ENCODE measurements at regions not wholly inside any gene's neighbourhood (a gene's known extent, or its start where the extent isn't known, plus 50 kb on each side); places are given as distances from the start of the nearest gene placed in this dataset.

- H3K36me3 Mint-ChIP-seq (ENCODE audit: low read depth), result peaks cover 2% of the 10 kb centered on the region
- peak overlapping the region; percentile 15 for H3K9ac ChIP-seq (ENCODE audit: extremely low read depth, low read length, poor library complexity, severe bottlenecking)
- H3K9me3 ChIP-seq (ENCODE audit: control insufficient read depth, low read length), result peaks cover 7% of the 10 kb centered on the region
- no peak overlapping the region for H3K27ac ChIP-seq (ENCODE audit: low read depth, low read length)
- peak; percentile 64 for DNase-seq
- H3K4me1 Mint-ChIP-seq, result peaks cover 34% of the 10 kb centered on the region
- H3K27me3 Mint-ChIP-seq (ENCODE audit: insufficient read depth), result no peaks in the 10 kb centered on the region
- H3K36me3 ChIP-seq (ENCODE audit: control insufficient read depth, insufficient read depth, low read length), result no peaks in the 10 kb centered on the region
- peak overlapping the region; percentile 97 for H3K27ac Mint-ChIP-seq
- peaks cover 26% of the 10 kb centered on the region for H3K9me3 Mint-ChIP-seq
- peaks cover 5% of the 10 kb centered on the region for H3K4me1 ChIP-seq (ENCODE audit: control insufficient read depth, insufficient read depth, low read length)
- 88 to 100% methylated on average over 2 to 6 of the region's 6 CpGs for WGBS, 2 experiments (ENCODE audit: insufficient coverage in 1 of 2, insufficient read length in 1 of 2)
- no peaks in the 10 kb centered on the region for H3K27me3 ChIP-seq (ENCODE audit: control insufficient read depth, insufficient read depth, low read length, poor library complexity, severe bottlenecking)
- TF ChIP-seq CTCF (conservative IDR thresholded peaks at IDR 0.05), result peak; percentile 59
- peak overlapping the region; percentile 30 for H3K4me3 ChIP-seq (ENCODE audit: low read length)
- H3K4me3 Mint-ChIP-seq, result no peak overlapping the region
These were observed 158.1 kb downstream of the LTN1 start for GRCh38 chr21:28834335-28835238.

DNA sequence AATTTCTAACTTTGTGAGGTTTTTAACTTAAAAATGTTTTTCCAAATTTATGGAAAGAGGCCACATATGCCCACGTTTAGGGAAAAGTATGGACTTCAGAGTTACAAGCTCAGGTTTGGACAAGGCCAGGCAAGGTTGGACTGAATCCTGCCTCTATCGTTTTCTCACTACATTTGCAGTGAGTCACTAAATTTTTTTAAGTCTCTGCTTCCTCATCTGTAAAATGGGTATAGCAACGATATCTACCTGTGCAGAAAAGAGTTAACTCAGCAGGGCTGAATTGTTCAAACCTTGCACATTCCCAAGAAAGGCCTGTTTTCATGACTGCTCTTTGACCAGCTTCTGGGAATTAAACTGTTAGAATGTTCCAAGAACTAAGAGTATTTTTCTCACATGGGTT lies 159.1 kb downstream of the LTN1 start:
- Mint-ChIP-seq H3K4me3 (no peak overlapping the region), H3K27me3 (ENCODE audit: insufficient read depth) (no peaks in the 10 kb centered on the region), H3K27ac (peak overlapping the region; percentile 97), H3K36me3 (ENCODE audit: low read depth) (peaks cover 2% of the 10 kb centered on the region), H3K4me1 (peaks cover 34% of the 10 kb centered on the region), H3K9me3 (peaks cover 19% of the 10 kb centered on the region)
- Histone ChIP-seq H3K4me3 (ENCODE audit: low read length) (no peak overlapping the region), H3K36me3 (ENCODE audit: control insufficient read depth, insufficient read depth, low read length) (no peaks in the 10 kb centered on the region), H3K9ac (ENCODE audit: extremely low read depth, low read length, poor library complexity, severe bottlenecking) (no peak overlapping the region), H3K4me1 (ENCODE audit: control insufficient read depth, insufficient read depth, low read length) (peaks cover 5% of the 10 kb centered on the region), H3K9me3 (ENCODE audit: control insufficient read depth, low read length) (no peaks in the 10 kb centered on the region), H3K27ac (ENCODE audit: low read depth, low read length) (no peak overlapping the region), H3K27me3 (ENCODE audit: control insufficient read depth, insufficient read depth, low read length, poor library complexity, severe bottlenecking) (no peaks in the 10 kb centered on the region)
- WGBS, 2 experiments (ENCODE audit: insufficient coverage in 1 of 2, insufficient read length in 1 of 2), result 94 to 97% methylated on average over 3 of the region's 3 CpGs
- TF ChIP-seq CTCF (conservative IDR thresholded peaks at IDR 0.05), result no peak
- no peak for DNase-seq

GRCh38 chr21:28833182-28833581 lies 159.5 kb downstream of the LTN1 start:
- Histone ChIP-seq H3K9me3 (ENCODE audit: control insufficient read depth, low read length) (no peaks in the 10 kb centered on the region), H3K36me3 (ENCODE audit: control insufficient read depth, insufficient read depth, low read length) (no peaks in the 10 kb centered on the region), H3K27ac (ENCODE audit: low read depth, low read length) (no peak overlapping the region), H3K27me3 (ENCODE audit: control insufficient read depth, insufficient read depth, low read length, poor library complexity, severe bottlenecking) (no peaks in the 10 kb centered on the region), H3K9ac (ENCODE audit: extremely low read depth, low read length, poor library complexity, severe bottlenecking) (no peak overlapping the region), H3K4me3 (ENCODE audit: low read length) (no peak overlapping the region), H3K4me1 (ENCODE audit: control insufficient read depth, insufficient read depth, low read length) (peaks cover 5% of the 10 kb centered on the region)
- Mint-ChIP-seq H3K27me3 (ENCODE audit: insufficient read depth) (no peaks in the 10 kb centered on the region), H3K27ac (no peak overlapping the region), H3K9me3 (peaks cover 19% of the 10 kb centered on the region), H3K4me3 (no peak overlapping the region), H3K4me1 (peaks cover 34% of the 10 kb centered on the region), H3K36me3 (ENCODE audit: low read depth) (peaks cover 2% of the 10 kb centered on the region)
- TF ChIP-seq CTCF (conservative IDR thresholded peaks at IDR 0.05), result no peak
- DNase-seq, result no peak
- WGBS, 2 experiments (ENCODE audit: insufficient coverage in 1 of 2, insufficient read length in 1 of 2), result 95% methylated on average over 1 of the region's 1 CpG; no CpG with 5 or more reads in 1 of the 2 experiments

All from endodermal cell (in vitro differentiated cells).